ENCODE measurements at regions not wholly inside any gene's neighbourhood (a gene's known extent, or its start where the extent isn't known, plus 50 kb on each side); places are given as distances from the start of the nearest gene placed in this dataset.

- TF ChIP-seq EP300 (IDR thresholded peaks at IDR 0.05; ENCODE audit: borderline replicate concordance) (no peak), REST (IDR thresholded peaks at IDR 0.05; ENCODE audit: low read depth) (no peak), USF1 (IDR thresholded peaks at IDR 0.05) (no peak), ZBTB7A (IDR thresholded peaks at IDR 0.05; ENCODE audit: low read depth) (no peak), TEAD4 (IDR thresholded peaks at IDR 0.05) (no peak), CREB1 (IDR thresholded peaks at IDR 0.05; ENCODE audit: low read depth) (no peak), TAF1 (IDR thresholded peaks at IDR 0.05; ENCODE audit: low read depth) (no peak), NFIC (IDR thresholded peaks at IDR 0.05) (no peak), EGR1 (IDR thresholded peaks at IDR 0.05) (no peak), CEBPB (IDR thresholded peaks at IDR 0.05) (no peak), TCF12 (IDR thresholded peaks at IDR 0.05; ENCODE audit: low read depth) (no peak), RAD21 (IDR thresholded peaks at IDR 0.05; ENCODE audit: low read depth) (no peak), FOXM1 (IDR thresholded peaks at IDR 0.05; ENCODE audit: borderline replicate concordance, low read depth) (no peak), MAX (IDR thresholded peaks at IDR 0.05) (no peak), YY1 (IDR thresholded peaks at IDR 0.05; ENCODE audit: low read depth) (no peak)
These were observed 145.5 kb upstream of the SOX9 start for GRCh38 chr17:71975331-71975801.

- TF ChIP-seq TAF1 (IDR thresholded peaks at IDR 0.05; ENCODE audit: low read depth), result no peak
- no peak for TF ChIP-seq USF1 (IDR thresholded peaks at IDR 0.05)
- TF ChIP-seq EGR1 (IDR thresholded peaks at IDR 0.05), result no peak
- TF ChIP-seq TCF12 (IDR thresholded peaks at IDR 0.05; ENCODE audit: low read depth), result no peak
- no peak for TF ChIP-seq MAX (IDR thresholded peaks at IDR 0.05)
- TF ChIP-seq FOXM1 (IDR thresholded peaks at IDR 0.05; ENCODE audit: borderline replicate concordance, low read depth), result no peak
- no peak for TF ChIP-seq YY1 (IDR thresholded peaks at IDR 0.05; ENCODE audit: low read depth)
- no peak for TF ChIP-seq EP300 (IDR thresholded peaks at IDR 0.05; ENCODE audit: borderline replicate concordance)
- TF ChIP-seq REST (IDR thresholded peaks at IDR 0.05; ENCODE audit: low read depth), result no peak
- no peak for TF ChIP-seq ZBTB7A (IDR thresholded peaks at IDR 0.05; ENCODE audit: low read depth)
- no peak for TF ChIP-seq NFIC (IDR thresholded peaks at IDR 0.05)
- no peak for TF ChIP-seq CREB1 (IDR thresholded peaks at IDR 0.05; ENCODE audit: low read depth)
- TF ChIP-seq TEAD4 (IDR thresholded peaks at IDR 0.05), result no peak
- TF ChIP-seq CEBPB (IDR thresholded peaks at IDR 0.05), result no peak
These were observed 144.7 kb upstream of the SOX9 start for GRCh38 chr17:71976011-71976649.

GRCh38 chr17:71978435-71978834 is 142.4 kb upstream of the SOX9 start:
- TF ChIP-seq REST (IDR thresholded peaks at IDR 0.05; ENCODE audit: low read depth) (peak; percentile 60; the same call in 1 of the 2 replicates), MAX (IDR thresholded peaks at IDR 0.05) (no peak), TEAD4 (IDR thresholded peaks at IDR 0.05) (no peak)

GRCh38 chr17:71980171-71980570 is 140.6 kb upstream of the SOX9 start:
- TF ChIP-seq EP300 (IDR thresholded peaks at IDR 0.05; ENCODE audit: borderline replicate concordance) (no peak), TCF12 (IDR thresholded peaks at IDR 0.05; ENCODE audit: low read depth) (no peak), REST (IDR thresholded peaks at IDR 0.05; ENCODE audit: low read depth) (no peak), MAX (IDR thresholded peaks at IDR 0.05) (no peak), NFIC (IDR thresholded peaks at IDR 0.05) (no peak), CREB1 (IDR thresholded peaks at IDR 0.05; ENCODE audit: low read depth) (no peak), CEBPB (IDR thresholded peaks at IDR 0.05) (no peak), YY1 (IDR thresholded peaks at IDR 0.05; ENCODE audit: low read depth) (no peak), RAD21 (IDR thresholded peaks at IDR 0.05; ENCODE audit: low read depth) (no peak), EGR1 (IDR thresholded peaks at IDR 0.05) (no peak), FOXM1 (IDR thresholded peaks at IDR 0.05; ENCODE audit: borderline replicate concordance, low read depth) (no peak)
